Neural progenitor cell (in vitro differentiated cells): ENCODE measurements at regions not wholly inside any gene's neighbourhood (a gene's known extent, or its start where the extent isn't known, plus 50 kb on each side); places are given as distances from the start of the nearest gene placed in this dataset.

ENCODE experiments used
- DNase-seq: peaks from one replicate; pipeline ENCODE4 v3.0.0-alpha.2; 2016; ENCODE audit warnings: low spot score
- H2AFZ ChIP-seq: fragments of 200-600 bp; sonication (generic); replicated peaks from 2 replicates; pipeline ENCODE4 v1.6.1; 2016; ENCODE audit warnings: antibody characterized with exemption
- H3F3A ChIP-seq: fragments of 200-600 bp; sonication (generic); 2 replicates; pipeline ENCODE4 v1.6.1; 2016; ENCODE audit warnings: antibody characterized with exemption, low read depth
- H3K27ac ChIP-seq: fragments of 200-600 bp; sonication (generic); 2 replicates; pipeline ENCODE4 v1.5.1; 2016; ENCODE audit warnings: mild to moderate bottlenecking
- H3K27me3 ChIP-seq: fragments of 200-600 bp; sonication (generic); 2 replicates; pipeline ENCODE4 v1.6.1; 2016; ENCODE audit warnings: mild to moderate bottlenecking, moderate library complexity
- H3K36me3 ChIP-seq: fragments of 200-600 bp; sonication (generic); 2 replicates; pipeline ENCODE4 v1.5.1; 2016
- H3K4me1 ChIP-seq: fragments of 200-600 bp; sonication (generic); 2 replicates; pipeline ENCODE4 v1.6.1; 2016; ENCODE audit warnings: mixed run types
- H3K4me2 ChIP-seq: fragments of 200-600 bp; sonication (generic); 2 replicates; pipeline ENCODE4 v1.6.1; 2016
- H3K4me3 ChIP-seq: fragments of 200-600 bp; sonication (generic); 2 replicates; pipeline ENCODE4 v1.5.1; 2016
- H3K79me2 ChIP-seq: fragments of 200-600 bp; sonication (generic); 2 replicates; pipeline ENCODE4 v1.6.1; 2016; ENCODE audit warnings: low read depth
- H3K9ac ChIP-seq: fragments of 200-600 bp; sonication (generic); 2 replicates; pipeline ENCODE4 v1.6.1; 2016
- H3K9me3 ChIP-seq: fragments of 200-600 bp; sonication (generic); 2 replicates; pipeline ENCODE4 v1.5.1; 2016; ENCODE audit warnings: low read depth
- H4K20me1 ChIP-seq: fragments of 200-600 bp; sonication (generic); 2 replicates; pipeline ENCODE4 v1.6.1; 2016; ENCODE audit warnings: low read depth
- H3K27ac Mint-ChIP-seq: 3 replicates; pipeline ENCODE4 v1.8.0; 2021; ENCODE audit warnings: mixed read lengths
- H3K27me3 Mint-ChIP-seq: 2 replicates; pipeline ENCODE4 v1.8.0; 2022; ENCODE audit warnings: low read depth, mild to moderate bottlenecking, inconsistent platforms, moderate library complexity, mixed read lengths; ENCODE audit not compliant: insufficient read depth
- H3K36me3 Mint-ChIP-seq: 3 replicates; pipeline ENCODE4 v1.8.0; 2021; ENCODE audit warnings: mixed read lengths
- H3K4me1 Mint-ChIP-seq: 3 replicates; pipeline ENCODE4 v1.8.0; 2021; ENCODE audit warnings: mixed read lengths
- H3K4me3 Mint-ChIP-seq: 3 replicates; pipeline ENCODE4 v1.8.0; 2021; ENCODE audit warnings: mild to moderate bottlenecking, moderate library complexity, mixed read lengths
- H3K9me3 Mint-ChIP-seq: 3 replicates; pipeline ENCODE4 v1.8.0; 2020; ENCODE audit warnings: mixed read lengths
- EZH2 ChIP-seq: fragments of 200-600 bp; sonication (generic); IDR thresholded peaks from 2 replicates; pipeline ENCODE4 v1.6.1; 2017; ENCODE audit warnings: antibody characterized with exemption, mild to moderate bottlenecking, moderate library complexity
- EZH2phosphoT487 ChIP-seq: fragments of 200-600 bp; sonication (generic); IDR thresholded peaks from 2 replicates; pipeline ENCODE4 v1.6.1; 2017; ENCODE audit warnings: antibody characterized with exemption
- TF ChIP-seq, protein P1 (sequence below): fragments of 200-600 bp; sonication (generic); IDR thresholded peaks from 2 replicates; pipeline ENCODE4 v1.5.1; 2017; ENCODE audit warnings: antibody characterized with exemption, mild to moderate bottlenecking

DNA sequence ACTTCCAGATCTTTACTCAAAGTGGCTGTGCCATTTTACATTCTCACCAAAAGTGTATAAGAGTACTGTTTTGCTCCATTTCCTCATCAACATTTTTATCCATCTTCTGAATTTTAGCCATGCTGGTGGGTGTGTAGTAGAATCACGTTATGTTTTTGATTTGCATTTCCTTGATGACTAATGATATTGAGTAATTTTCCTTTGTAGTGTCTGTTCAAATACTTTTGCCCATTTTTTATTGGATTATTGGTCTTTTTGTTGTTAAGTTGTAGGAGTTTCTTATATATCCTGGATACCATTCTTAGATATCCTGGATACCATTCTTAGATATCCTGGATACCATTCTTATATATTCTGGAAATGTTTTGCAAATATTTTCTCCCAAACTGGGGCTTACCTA lies 344.9 kb downstream of the LRRC3B start:
- Histone ChIP-seq H3K9ac (no peak overlapping the region), H4K20me1 (no peaks in the 10 kb centered on the region), H3F3A (no peaks in the 10 kb centered on the region), H3K36me3 (no peaks in the 10 kb centered on the region), H3K27me3 (no peaks in the 10 kb centered on the region), H3K4me1 (no peaks in the 10 kb centered on the region), H2AFZ (no peak overlapping the region), H3K9me3 (no peaks in the 10 kb centered on the region), H3K4me2 (no peak overlapping the region), H3K79me2 (no peaks in the 10 kb centered on the region), H3K4me3 (no peak overlapping the region), H3K27ac (no peak overlapping the region)
- Mint-ChIP-seq H3K27me3 (peaks cover 2% of the 10 kb centered on the region), H3K4me1 (no peaks in the 10 kb centered on the region), H3K4me3 (no peak overlapping the region), H3K27ac (no peak overlapping the region), H3K36me3 (no peaks in the 10 kb centered on the region), H3K9me3 (peaks cover 3% of the 10 kb centered on the region)
- TF ChIP-seq EZH2phosphoT487 = no peak
- TF ChIP-seq EZH2 = no peak
- TF ChIP-seq, protein P1, sequence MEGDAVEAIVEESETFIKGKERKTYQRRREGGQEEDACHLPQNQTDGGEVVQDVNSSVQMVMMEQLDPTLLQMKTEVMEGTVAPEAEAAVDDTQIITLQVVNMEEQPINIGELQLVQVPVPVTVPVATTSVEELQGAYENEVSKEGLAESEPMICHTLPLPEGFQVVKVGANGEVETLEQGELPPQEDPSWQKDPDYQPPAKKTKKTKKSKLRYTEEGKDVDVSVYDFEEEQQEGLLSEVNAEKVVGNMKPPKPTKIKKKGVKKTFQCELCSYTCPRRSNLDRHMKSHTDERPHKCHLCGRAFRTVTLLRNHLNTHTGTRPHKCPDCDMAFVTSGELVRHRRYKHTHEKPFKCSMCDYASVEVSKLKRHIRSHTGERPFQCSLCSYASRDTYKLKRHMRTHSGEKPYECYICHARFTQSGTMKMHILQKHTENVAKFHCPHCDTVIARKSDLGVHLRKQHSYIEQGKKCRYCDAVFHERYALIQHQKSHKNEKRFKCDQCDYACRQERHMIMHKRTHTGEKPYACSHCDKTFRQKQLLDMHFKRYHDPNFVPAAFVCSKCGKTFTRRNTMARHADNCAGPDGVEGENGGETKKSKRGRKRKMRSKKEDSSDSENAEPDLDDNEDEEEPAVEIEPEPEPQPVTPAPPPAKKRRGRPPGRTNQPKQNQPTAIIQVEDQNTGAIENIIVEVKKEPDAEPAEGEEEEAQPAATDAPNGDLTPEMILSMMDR = no peak
- no peak for DNase-seq

DNA sequence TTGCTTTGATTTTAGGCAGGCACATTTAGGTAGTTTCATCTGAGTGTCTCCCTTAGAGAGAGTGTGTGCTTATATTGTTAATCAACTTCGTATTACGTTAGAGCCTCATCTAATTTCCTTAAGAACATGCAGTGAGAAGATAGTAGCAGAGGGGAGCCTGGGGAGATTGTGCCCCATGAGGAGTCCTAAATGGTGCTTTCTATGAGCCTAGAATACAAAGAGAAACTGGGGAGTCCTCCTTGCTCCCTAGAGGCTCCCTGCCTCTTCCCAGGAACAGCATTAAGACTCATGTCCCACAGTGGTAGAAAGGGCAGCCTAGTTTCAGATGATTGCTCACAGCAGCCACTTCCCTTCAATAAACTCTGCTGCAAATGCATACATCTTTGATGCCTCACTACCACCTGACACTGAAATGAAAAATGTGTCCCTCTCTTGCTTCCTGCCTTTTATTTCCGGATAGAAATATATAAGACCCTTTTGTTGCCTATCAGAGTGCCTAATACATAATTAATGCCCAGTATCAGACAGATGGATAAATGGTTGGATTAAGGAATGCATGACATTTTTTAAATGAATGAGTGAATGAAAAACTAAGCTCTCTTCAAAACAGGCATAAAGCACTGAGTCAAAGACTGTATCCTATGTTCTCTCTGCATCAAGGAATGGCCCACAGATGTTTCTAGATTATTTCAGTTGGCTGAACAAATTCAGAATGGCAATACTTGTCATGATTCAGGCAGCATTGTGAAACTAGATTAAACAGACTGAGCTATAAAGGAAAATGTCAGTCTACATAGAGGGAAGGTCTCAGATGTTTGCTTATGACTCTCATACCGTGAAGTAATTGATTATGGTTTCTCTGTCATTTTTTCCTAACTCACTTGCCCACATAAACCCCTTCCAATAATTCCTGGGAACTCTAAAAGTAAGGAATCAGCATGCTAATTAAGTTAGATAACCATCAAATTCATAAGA lies 362.1 kb downstream of the LRRC3B start:
- H4K20me1 ChIP-seq = no peaks in the 10 kb centered on the region
- no peaks in the 10 kb centered on the region for H3K79me2 ChIP-seq
- H3K27me3 Mint-ChIP-seq = no peaks in the 10 kb centered on the region
- no peak overlapping the region for H3K9ac ChIP-seq
- H3K4me3 ChIP-seq = no peak overlapping the region
- no peak overlapping the region for H3K27ac Mint-ChIP-seq
- no peak overlapping the region for H2AFZ ChIP-seq
- no peak for DNase-seq
- H3K4me1 ChIP-seq = peaks cover 11% of the 10 kb centered on the region
- no peaks in the 10 kb centered on the region for H3K9me3 ChIP-seq
- H3K36me3 ChIP-seq = no peaks in the 10 kb centered on the region
- H3F3A ChIP-seq = no peaks in the 10 kb centered on the region
- H3K27ac ChIP-seq = no peak overlapping the region
- no peaks in the 10 kb centered on the region for H3K36me3 Mint-ChIP-seq
- no peaks in the 10 kb centered on the region for H3K9me3 Mint-ChIP-seq
- no peak overlapping the region for H3K4me2 ChIP-seq
- H3K4me3 Mint-ChIP-seq = no peak overlapping the region
- H3K27me3 ChIP-seq = no peaks in the 10 kb centered on the region
- TF ChIP-seq EZH2phosphoT487 (no peak), EZH2 (no peak)
- TF ChIP-seq, protein P1 = no peak
- peaks cover 21% of the 10 kb centered on the region for H3K4me1 Mint-ChIP-seq

DNA sequence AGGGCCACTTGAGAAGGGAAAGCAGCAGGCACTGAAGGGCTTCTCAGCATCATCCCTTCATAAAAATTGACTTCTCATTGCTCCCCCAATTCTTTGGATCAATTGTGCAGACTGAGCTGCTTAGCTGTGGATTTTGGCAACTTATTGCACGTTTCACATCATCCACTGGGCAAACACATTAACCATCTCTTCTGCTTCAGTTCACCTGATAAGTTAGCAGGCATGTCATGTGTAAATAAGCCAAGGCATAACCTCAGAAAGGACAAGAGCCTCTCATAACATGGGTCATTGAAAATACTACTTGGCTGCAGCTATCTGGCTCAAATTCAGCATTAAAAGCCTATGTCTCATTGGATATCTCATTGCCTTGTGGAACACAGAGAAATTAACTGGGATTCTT lies 366.5 kb downstream of the LRRC3B start:
- Histone ChIP-seq H3K4me2 (no peak overlapping the region), H3K27ac (no peak overlapping the region), H3K4me3 (no peak overlapping the region), H3K79me2 (no peaks in the 10 kb centered on the region), H3K9me3 (no peaks in the 10 kb centered on the region), H3K27me3 (no peaks in the 10 kb centered on the region), H3K9ac (no peak overlapping the region), H3K36me3 (no peaks in the 10 kb centered on the region), H3K4me1 (no peaks in the 10 kb centered on the region), H4K20me1 (no peaks in the 10 kb centered on the region), H3F3A (no peaks in the 10 kb centered on the region), H2AFZ (no peak overlapping the region)
- Mint-ChIP-seq H3K27ac (no peak overlapping the region), H3K36me3 (no peaks in the 10 kb centered on the region), H3K4me1 (peaks cover 19% of the 10 kb centered on the region), H3K27me3 (no peaks in the 10 kb centered on the region), H3K9me3 (peaks cover 9% of the 10 kb centered on the region), H3K4me3 (no peak overlapping the region)
- TF ChIP-seq, protein P1 = no peak
- TF ChIP-seq EZH2phosphoT487 = no peak
- TF ChIP-seq EZH2 = no peak
- no peak for DNase-seq
